Mucosa of descending colon (tissue), 3 donors: ENCODE measurements at regions not wholly inside any gene's neighbourhood (a gene's known extent, or its start where the extent isn't known, plus 50 kb on each side); places are given as distances from the start of the nearest gene placed in this dataset.

Source experiments
- ATAC-seq: fragments of 200-7000 bp; cut with Tn5 transposase; one replicate; pipeline ENCODE4 v1.9.1; 2020; ENCODE audit warnings: mild to moderate bottlenecking, moderate library complexity
- DNase-seq, 3 donors: peaks; one replicate each; pipeline ENCODE4 v3.0.0-alpha.2; 2020
- H3K36me3 ChIP-seq: fragments of 200-600 bp; one replicate; pipeline ENCODE4 v1.8.0; 2021; ENCODE audit warnings: low read depth, mild to moderate bottlenecking
- H3K4me1 ChIP-seq: fragments of 200-600 bp; one replicate; pipeline ENCODE4 v1.8.0; 2021; ENCODE audit warnings: low read depth, mild to moderate bottlenecking
- H3K4me3 ChIP-seq: fragments of 200-600 bp; one replicate; pipeline ENCODE4 v1.8.0; 2021; ENCODE audit warnings: mild to moderate bottlenecking
- H3K9me3 ChIP-seq: fragments of 200-600 bp; one replicate; pipeline ENCODE4 v1.8.0; 2021; ENCODE audit warnings: mild to moderate bottlenecking
- intact Hi-C, 2 donors: fragments of 100-400 bp; cut with DNase I in 1 of 2; cut with micrococcal nuclease in 1 of 2; formaldehyde crosslinking; loops; one replicate each; pipeline versions ENCODE4 v1.11.0 to v1.11.1; 2022; cut with DNase I, micrococcal nuclease
- TF ChIP-seq, protein P1 (sequence below): fragments of 200-600 bp; IDR thresholded peaks from one replicate; pipeline ENCODE4 v1.8.0; 2022; ENCODE audit warnings: antibody characterized with exemption, mild to moderate bottlenecking
- donor health status: DM: no; HTN: no; CAD: no; lungs with moderate emphysema.
- donor health status: DM: no; HTN: no; CAD: no.
- donor health status: DM: no; HTN: yes; CAD: no.

- no peak overlapping the region for H3K4me3 ChIP-seq
- no peak for ATAC-seq
- TF ChIP-seq, protein P1, sequence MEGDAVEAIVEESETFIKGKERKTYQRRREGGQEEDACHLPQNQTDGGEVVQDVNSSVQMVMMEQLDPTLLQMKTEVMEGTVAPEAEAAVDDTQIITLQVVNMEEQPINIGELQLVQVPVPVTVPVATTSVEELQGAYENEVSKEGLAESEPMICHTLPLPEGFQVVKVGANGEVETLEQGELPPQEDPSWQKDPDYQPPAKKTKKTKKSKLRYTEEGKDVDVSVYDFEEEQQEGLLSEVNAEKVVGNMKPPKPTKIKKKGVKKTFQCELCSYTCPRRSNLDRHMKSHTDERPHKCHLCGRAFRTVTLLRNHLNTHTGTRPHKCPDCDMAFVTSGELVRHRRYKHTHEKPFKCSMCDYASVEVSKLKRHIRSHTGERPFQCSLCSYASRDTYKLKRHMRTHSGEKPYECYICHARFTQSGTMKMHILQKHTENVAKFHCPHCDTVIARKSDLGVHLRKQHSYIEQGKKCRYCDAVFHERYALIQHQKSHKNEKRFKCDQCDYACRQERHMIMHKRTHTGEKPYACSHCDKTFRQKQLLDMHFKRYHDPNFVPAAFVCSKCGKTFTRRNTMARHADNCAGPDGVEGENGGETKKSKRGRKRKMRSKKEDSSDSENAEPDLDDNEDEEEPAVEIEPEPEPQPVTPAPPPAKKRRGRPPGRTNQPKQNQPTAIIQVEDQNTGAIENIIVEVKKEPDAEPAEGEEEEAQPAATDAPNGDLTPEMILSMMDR, result no peak
- no peaks in the 10 kb centered on the region for H3K9me3 ChIP-seq
- no peaks in the 10 kb centered on the region for H3K4me1 ChIP-seq
- DNase-seq, result no peak
- intact Hi-C loops, result no loop called here
- no peaks in the 10 kb centered on the region for H3K36me3 ChIP-seq
Observed at GRCh38 chr2:207320381-207321159, 154.8 kb upstream of the KLF7 start.

- H3K4me1 ChIP-seq, result no peaks in the 10 kb centered on the region
- intact Hi-C loops, result no loop called here
- H3K4me3 ChIP-seq, result no peak overlapping the region
- H3K9me3 ChIP-seq, result no peaks in the 10 kb centered on the region
- TF ChIP-seq, protein P1, result no peak
- DNase-seq (no peak), ATAC-seq (no peak)
- no peaks in the 10 kb centered on the region for H3K36me3 ChIP-seq
Observed at GRCh38 chr2:207321514-207321913, 155.8 kb upstream of the KLF7 start.

- intact Hi-C loops, result no loop called here
- Histone ChIP-seq H3K4me1 (no peaks in the 10 kb centered on the region), H3K36me3 (no peaks in the 10 kb centered on the region), H3K4me3 (no peak overlapping the region), H3K9me3 (no peaks in the 10 kb centered on the region)
- no peak for ATAC-seq
- no peak for DNase-seq
- TF ChIP-seq, protein P1, result no peak
Observed at GRCh38 chr2:207324001-207324400, 158.3 kb upstream of the KLF7 start.

- DNase-seq (no peak), ATAC-seq (no peak)
- intact Hi-C loops, result no loop called here
- Histone ChIP-seq H3K9me3 (no peaks in the 10 kb centered on the region), H3K4me1 (no peaks in the 10 kb centered on the region), H3K36me3 (no peaks in the 10 kb centered on the region), H3K4me3 (no peak overlapping the region)
- TF ChIP-seq, protein P1, result no peak
Observed at GRCh38 chr2:207327513-207327912, 161.8 kb upstream of the KLF7 start.

- intact Hi-C loops, result no loop called here
- Histone ChIP-seq H3K9me3 (no peaks in the 10 kb centered on the region), H3K4me3 (no peak overlapping the region), H3K4me1 (no peaks in the 10 kb centered on the region), H3K36me3 (no peaks in the 10 kb centered on the region)
- DNase-seq (no peak), ATAC-seq (no peak)
- TF ChIP-seq, protein P1, result no peak
Observed at GRCh38 chr2:207328944-207329386, 163.2 kb upstream of the KLF7 start.
